ENCODE measurements at regions not wholly inside any gene's neighbourhood (a gene's known extent, or its start where the extent isn't known, plus 50 kb on each side); places are given as distances from the start of the nearest gene placed in this dataset.

GRCh38 chr7:36088966-36089365, 64.1 kb upstream of the EEPD1 start:
- no peak overlapping the region for H3K9ac ChIP-seq (ENCODE audit: insufficient read depth, low read length)
- peak in 1 of 2 donors; percentile 30 for DNase-seq (ENCODE audit: low read depth in 2 of 2)
- H3K4me1 ChIP-seq (ENCODE audit: control insufficient read depth, extremely low read depth, insufficient read depth, low read length) = no peaks in the 10 kb centered on the region
- H2AFZ ChIP-seq (ENCODE audit: low read length) = no peak overlapping the region
- TF ChIP-seq EZH2 (IDR thresholded peaks at IDR 0.05; ENCODE audit: low read length, missing control alignments) = no peak
- no peak for TF ChIP-seq CTCF (conservative IDR thresholded peaks at IDR 0.05 in 1 of 2, IDR thresholded peaks at IDR 0.05 in 1 of 2; ENCODE audit: low read depth in 1 of 2, low read length in 2 of 2)
- no peaks in the 10 kb centered on the region for H3K79me2 ChIP-seq (ENCODE audit: control insufficient read depth, insufficient read depth, low read length)
- no peak overlapping the region for H3K27ac ChIP-seq (ENCODE audit: insufficient read depth, low read length)
- no peak overlapping the region for H3K4me2 ChIP-seq (ENCODE audit: extremely low read depth, insufficient read depth, low read length)
- H4K20me1 ChIP-seq (ENCODE audit: control insufficient read depth, extremely low read depth, insufficient read depth, low read length) = no peaks in the 10 kb centered on the region
- no peaks in the 10 kb centered on the region for H3K36me3 ChIP-seq (ENCODE audit: control insufficient read depth, insufficient read depth, low read length)
- no peaks in the 10 kb centered on the region for H3K9me3 ChIP-seq (ENCODE audit: control insufficient read depth, insufficient read depth, low read depth, low read length)
- H3K27me3 ChIP-seq (ENCODE audit: control insufficient read depth, insufficient read depth, low read length) = no peaks in the 10 kb centered on the region
- no peak overlapping the region for H3K4me3 ChIP-seq (replicated peaks in 1 of 4; ENCODE audit: control extremely low read depth in 1 of 4, insufficient read depth in 1 of 4, low read depth in 3 of 4, low read length in 4 of 4)

- no peak for DNase-seq (ENCODE audit: low read depth in 2 of 2)
- H3K27me3 ChIP-seq (ENCODE audit: control insufficient read depth, insufficient read depth, low read length) = peaks cover 4% of the 10 kb centered on the region
- H4K20me1 ChIP-seq (ENCODE audit: control insufficient read depth, extremely low read depth, insufficient read depth, low read length) = no peaks in the 10 kb centered on the region
- H3K79me2 ChIP-seq (ENCODE audit: control insufficient read depth, insufficient read depth, low read length) = no peaks in the 10 kb centered on the region
- H3K9ac ChIP-seq (ENCODE audit: insufficient read depth, low read length) = no peak overlapping the region
- no peak overlapping the region for H3K4me2 ChIP-seq (ENCODE audit: extremely low read depth, insufficient read depth, low read length)
- H3K36me3 ChIP-seq (ENCODE audit: control insufficient read depth, insufficient read depth, low read length) = no peaks in the 10 kb centered on the region
- TF ChIP-seq CTCF (conservative IDR thresholded peaks at IDR 0.05 in 1 of 2, IDR thresholded peaks at IDR 0.05 in 1 of 2; ENCODE audit: low read depth in 1 of 2, low read length in 2 of 2) (no peak), EZH2 (IDR thresholded peaks at IDR 0.05; ENCODE audit: low read length, missing control alignments) (no peak)
- no peak overlapping the region for H2AFZ ChIP-seq (ENCODE audit: low read length)
- H3K27ac ChIP-seq (ENCODE audit: insufficient read depth, low read length) = no peak overlapping the region
- H3K4me1 ChIP-seq (ENCODE audit: control insufficient read depth, extremely low read depth, insufficient read depth, low read length) = no peaks in the 10 kb centered on the region
- H3K9me3 ChIP-seq (ENCODE audit: control insufficient read depth, insufficient read depth, low read depth, low read length) = no peaks in the 10 kb centered on the region
- H3K4me3 ChIP-seq (replicated peaks in 1 of 4; ENCODE audit: control extremely low read depth in 1 of 4, insufficient read depth in 1 of 4, low read depth in 3 of 4, low read length in 4 of 4) = no peak overlapping the region
Observed at GRCh38 chr7:36090976-36091873, 61.8 kb upstream of the EEPD1 start.

- Histone ChIP-seq H3K27me3 (ENCODE audit: control insufficient read depth, insufficient read depth, low read length) (peaks cover 4% of the 10 kb centered on the region), H3K4me3 (replicated peaks in 1 of 4; ENCODE audit: control extremely low read depth in 1 of 4, insufficient read depth in 1 of 4, low read depth in 3 of 4, low read length in 4 of 4) (no peak overlapping the region), H3K27ac (ENCODE audit: insufficient read depth, low read length) (no peak overlapping the region), H3K4me2 (ENCODE audit: extremely low read depth, insufficient read depth, low read length) (no peak overlapping the region), H3K79me2 (ENCODE audit: control insufficient read depth, insufficient read depth, low read length) (no peaks in the 10 kb centered on the region), H4K20me1 (ENCODE audit: control insufficient read depth, extremely low read depth, insufficient read depth, low read length) (no peaks in the 10 kb centered on the region), H3K4me1 (ENCODE audit: control insufficient read depth, extremely low read depth, insufficient read depth, low read length) (no peaks in the 10 kb centered on the region), H2AFZ (ENCODE audit: low read length) (no peak overlapping the region), H3K36me3 (ENCODE audit: control insufficient read depth, insufficient read depth, low read length) (no peaks in the 10 kb centered on the region), H3K9me3 (ENCODE audit: control insufficient read depth, insufficient read depth, low read depth, low read length) (no peaks in the 10 kb centered on the region), H3K9ac (ENCODE audit: insufficient read depth, low read length) (no peak overlapping the region)
- DNase-seq (ENCODE audit: low read depth in 2 of 2) = no peak
- TF ChIP-seq CTCF (conservative IDR thresholded peaks at IDR 0.05 in 1 of 2, IDR thresholded peaks at IDR 0.05 in 1 of 2; ENCODE audit: low read depth in 1 of 2, low read length in 2 of 2) (no peak), EZH2 (IDR thresholded peaks at IDR 0.05; ENCODE audit: low read length, missing control alignments) (no peak)
Observed at GRCh38 chr7:36091874-36092176, 61.2 kb upstream of the EEPD1 start.
